PC-3 (cell line): ENCODE measurements at regions not wholly inside any gene's neighbourhood (a gene's known extent, or its start where the extent isn't known, plus 50 kb on each side); places are given as distances from the start of the nearest gene placed in this dataset.
"Not testable (repeated sequence)": the region's sequence is repeated elsewhere in the genome, so short reads cannot be mapped to it uniquely, and the experiment has no call there.

Experiments used
- EZH2 ChIP-seq: fragments of 300-600 bp; sonication (generic); IDR thresholded peaks from one replicate; pipeline ENCODE4 v1.6.1; 2017; ENCODE audit warnings: antibody characterized with exemption, mild to moderate bottlenecking, low read length; ENCODE audit not compliant: unreplicated experiment
- EZH2phosphoT487 ChIP-seq: fragments of 300-600 bp; sonication (generic); IDR thresholded peaks from 2 replicates; pipeline ENCODE4 v1.6.1; 2018; ENCODE audit warnings: mild to moderate bottlenecking, antibody characterized with exemption, low read length, borderline replicate concordance
- TF ChIP-seq, protein P1 (sequence below): fragments of 300-600 bp; sonication (generic); conservative IDR thresholded peaks from 2 replicates; pipeline ENCODE4 v1.5.1; 2017; ENCODE audit warnings: antibody characterized with exemption, low read depth, mild to moderate bottlenecking, low read length

DNA sequence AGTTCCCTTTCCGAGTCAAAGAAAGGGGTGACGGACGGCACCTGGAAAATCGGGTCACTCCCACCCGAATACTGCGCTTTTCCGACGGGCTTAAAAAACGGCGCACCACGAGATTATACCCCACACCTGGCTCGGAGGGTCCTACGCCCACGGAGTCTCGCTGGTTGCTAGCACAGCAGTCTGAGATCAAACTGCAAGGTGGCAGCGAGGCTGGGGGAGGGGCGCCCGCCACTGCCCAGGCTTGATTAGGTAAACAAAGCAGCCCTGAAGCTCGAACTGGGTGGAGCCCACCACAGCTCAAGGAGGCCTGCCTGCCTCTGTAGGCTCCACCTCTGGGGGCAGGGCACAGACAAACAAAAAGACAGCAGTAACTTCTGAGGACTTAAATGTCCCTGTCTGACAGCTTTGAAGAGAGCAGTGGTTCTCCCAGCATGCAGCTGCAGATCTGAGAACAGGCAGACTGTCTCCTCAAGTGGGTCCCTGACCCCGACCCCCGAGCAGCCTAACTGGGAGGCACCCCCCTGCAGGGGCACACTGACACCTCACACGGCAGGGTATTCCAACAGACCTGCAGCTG is 117.5 kb upstream of the BCL6 start:
- TF ChIP-seq, protein P1, sequence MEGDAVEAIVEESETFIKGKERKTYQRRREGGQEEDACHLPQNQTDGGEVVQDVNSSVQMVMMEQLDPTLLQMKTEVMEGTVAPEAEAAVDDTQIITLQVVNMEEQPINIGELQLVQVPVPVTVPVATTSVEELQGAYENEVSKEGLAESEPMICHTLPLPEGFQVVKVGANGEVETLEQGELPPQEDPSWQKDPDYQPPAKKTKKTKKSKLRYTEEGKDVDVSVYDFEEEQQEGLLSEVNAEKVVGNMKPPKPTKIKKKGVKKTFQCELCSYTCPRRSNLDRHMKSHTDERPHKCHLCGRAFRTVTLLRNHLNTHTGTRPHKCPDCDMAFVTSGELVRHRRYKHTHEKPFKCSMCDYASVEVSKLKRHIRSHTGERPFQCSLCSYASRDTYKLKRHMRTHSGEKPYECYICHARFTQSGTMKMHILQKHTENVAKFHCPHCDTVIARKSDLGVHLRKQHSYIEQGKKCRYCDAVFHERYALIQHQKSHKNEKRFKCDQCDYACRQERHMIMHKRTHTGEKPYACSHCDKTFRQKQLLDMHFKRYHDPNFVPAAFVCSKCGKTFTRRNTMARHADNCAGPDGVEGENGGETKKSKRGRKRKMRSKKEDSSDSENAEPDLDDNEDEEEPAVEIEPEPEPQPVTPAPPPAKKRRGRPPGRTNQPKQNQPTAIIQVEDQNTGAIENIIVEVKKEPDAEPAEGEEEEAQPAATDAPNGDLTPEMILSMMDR, result not testable (repeated sequence)
- not testable (repeated sequence) for TF ChIP-seq EZH2phosphoT487, EZH2
